GM23338 (cell line): ENCODE measurements at regions not wholly inside any gene's neighbourhood (a gene's known extent, or its start where the extent isn't known, plus 50 kb on each side); places are given as distances from the start of the nearest gene placed in this dataset.

Experiments used
- ATAC-seq: fragments of 200-7000 bp; cut with Tn5 transposase; 3 replicates; pipeline ENCODE4 v1.9.1; 2020
- DNase-seq: peaks from one replicate; pipeline ENCODE4 v3.0.0-alpha.2; 2015; ENCODE audit warnings: low spot score
- H2AFZ ChIP-seq: fragments of 200-600 bp; sonication (generic); 2 replicates; pipeline ENCODE4 v1.8.0; 2016; ENCODE audit warnings: antibody characterized with exemption, mild to moderate bottlenecking, moderate library complexity
- H3F3A ChIP-seq: fragments of 200-600 bp; sonication (generic); replicated peaks from 2 replicates; pipeline ENCODE4 v1.8.0; 2017; ENCODE audit warnings: antibody characterized with exemption, mixed run types, low read depth
- H3K27ac ChIP-seq: fragments of 200-600 bp; sonication (generic); 2 replicates; pipeline ENCODE4 v1.6.1; 2016; ENCODE audit warnings: low read depth
- H3K27me3 ChIP-seq: fragments of 200-600 bp; sonication (generic); 2 replicates; pipeline ENCODE4 v1.8.0; 2016; ENCODE audit warnings: mild to moderate bottlenecking, mixed run types, moderate library complexity; ENCODE audit not compliant: insufficient read depth
- H3K36me3 ChIP-seq: fragments of 200-600 bp; sonication (generic); 2 replicates; pipeline ENCODE4 v1.8.0; 2016; ENCODE audit warnings: mild to moderate bottlenecking; ENCODE audit not compliant: insufficient read depth
- H3K4me1 ChIP-seq: fragments of 200-600 bp; sonication (generic); 2 replicates; pipeline ENCODE4 v1.8.0; 2016; ENCODE audit warnings: mild to moderate bottlenecking, moderate library complexity; ENCODE audit not compliant: insufficient read depth
- H3K4me2 ChIP-seq: fragments of 200-600 bp; sonication (generic); 2 replicates; pipeline ENCODE4 v1.7.1; 2017; ENCODE audit warnings: mixed run types
- H3K4me3 ChIP-seq: fragments of 200-600 bp; sonication (generic); 2 replicates; pipeline ENCODE4 v1.6.1; 2016; ENCODE audit warnings: mixed run types
- H3K79me2 ChIP-seq: fragments of 200-600 bp; sonication (generic); replicated peaks from 2 replicates; pipeline ENCODE4 v1.8.0; 2017; ENCODE audit warnings: mild to moderate bottlenecking; ENCODE audit not compliant: insufficient read depth
- H3K9me2 ChIP-seq: fragments of 200-600 bp; sonication (generic); 2 replicates; pipeline ENCODE4 v1.8.0; 2017; ENCODE audit not compliant: insufficient read depth
- H4K20me1 ChIP-seq: fragments of 200-600 bp; sonication (generic); replicated peaks from 2 replicates; pipeline ENCODE4 v1.8.0; 2017; ENCODE audit warnings: mild to moderate bottlenecking; ENCODE audit not compliant: insufficient read depth
- H3K27ac Mint-ChIP-seq: 2 replicates; pipeline ENCODE4 v1.8.0; 2020; ENCODE audit warnings: inconsistent platforms, mild to moderate bottlenecking, moderate library complexity, mixed read lengths
- H3K27me3 Mint-ChIP-seq: 3 replicates; pipeline ENCODE4 v1.8.0; 2022; ENCODE audit warnings: low read depth, mild to moderate bottlenecking, moderate library complexity, mixed read lengths, inconsistent platforms; ENCODE audit not compliant: insufficient read depth, poor library complexity
- H3K36me3 Mint-ChIP-seq: 3 replicates; pipeline ENCODE4 v1.8.0; 2021; ENCODE audit warnings: low read depth, mild to moderate bottlenecking, inconsistent platforms, moderate library complexity, mixed read lengths
- H3K4me1 Mint-ChIP-seq: 3 replicates; pipeline ENCODE4 v1.8.0; 2020; ENCODE audit warnings: mild to moderate bottlenecking, inconsistent platforms, mixed read lengths
- H3K4me3 Mint-ChIP-seq: 3 replicates; pipeline ENCODE4 v1.8.0; 2021; ENCODE audit warnings: moderate library complexity, mild to moderate bottlenecking, inconsistent platforms, mixed read lengths
- H3K9me3 Mint-ChIP-seq: 3 replicates; pipeline ENCODE4 v1.8.0; 2020; ENCODE audit warnings: moderate library complexity, mild to moderate bottlenecking, inconsistent platforms, mixed read lengths
- CREB1 ChIP-seq: fragments of 250-450 bp; sonication (Bioruptor Pico); IDR thresholded peaks from 2 replicates; pipeline ENCODE4 v1.5.0; 2020; ENCODE audit warnings: low read depth, mild to moderate bottlenecking, moderate library complexity
- CTCF ChIP-seq, 2 experiments: fragments of 200-600 bp in 1 of 2; sonication (generic) in 1 of 2; conservative IDR thresholded peaks; 2 replicates each; pipeline versions ENCODE4 v1.5.1 to v1.6.1; 2016 to 2017; ENCODE audit warnings: antibody characterized with exemption in 2 of 2, low read depth in 2 of 2, mild to moderate bottlenecking in 2 of 2, moderate library complexity in 1 of 2
- EZH2phosphoT487 ChIP-seq: fragments of 200-600 bp; sonication (generic); IDR thresholded peaks from one replicate; pipeline ENCODE4 v1.8.1; 2018; ENCODE audit warnings: antibody characterized with exemption; ENCODE audit not compliant: unreplicated experiment
- JUNB ChIP-seq: IDR thresholded peaks from one replicate; pipeline ENCODE4 v1.6.1; 2016; ENCODE audit warnings: antibody characterized with exemption; ENCODE audit not compliant: unreplicated experiment
- NANOG ChIP-seq: IDR thresholded peaks from 2 replicates; pipeline ENCODE4 v1.6.1; 2016; ENCODE audit warnings: antibody characterized with exemption, borderline replicate concordance
- POLR2AphosphoS5 ChIP-seq: IDR thresholded peaks from 2 replicates; pipeline ENCODE4 v1.6.1; 2016; ENCODE audit warnings: antibody characterized with exemption, low read depth
- STAT1 ChIP-seq: IDR thresholded peaks from one replicate; pipeline ENCODE4 v1.6.1; 2016; ENCODE audit warnings: antibody characterized with exemption; ENCODE audit not compliant: unreplicated experiment
- ZNF114 ChIP-seq: fragments of 250-450 bp; sonication (Bioruptor Pico); IDR thresholded peaks from 2 replicates; pipeline ENCODE4 v1.5.0; 2020; ENCODE audit warnings: mild to moderate bottlenecking, moderate library complexity
- ZNF331 ChIP-seq: fragments of 250-450 bp; sonication (Bioruptor Pico); IDR thresholded peaks from 2 replicates; pipeline ENCODE4 v1.5.0; 2020; ENCODE audit warnings: low read depth, mild to moderate bottlenecking, moderate library complexity
- ZNF462 ChIP-seq: fragments of 250-450 bp; sonication (Bioruptor Pico); IDR thresholded peaks from 2 replicates; pipeline ENCODE4 v1.5.0; 2020; ENCODE audit warnings: mild to moderate bottlenecking, moderate library complexity
- TF ChIP-seq, protein P1 (sequence below): IDR thresholded peaks from one replicate; pipeline ENCODE4 v1.6.1; 2018; ENCODE audit warnings: antibody characterized with exemption; ENCODE audit not compliant: unreplicated experiment

GRCh38 chr2:55118643-55119083 is 68.4 kb upstream of the RTN4 start:
- DNase-seq, result no peak
- Mint-ChIP-seq H3K27ac (no peak overlapping the region), H3K9me3 (no peaks in the 10 kb centered on the region), H3K4me3 (no peak overlapping the region), H3K36me3 (no peaks in the 10 kb centered on the region), H3K4me1 (peaks cover 24% of the 10 kb centered on the region), H3K27me3 (no peaks in the 10 kb centered on the region)
- no peak overlapping the region for H3K4me3 ChIP-seq
- no peaks in the 10 kb centered on the region for H3F3A ChIP-seq
- TF ChIP-seq JUNB (no peak), STAT1 (no peak)
- H3K27me3 ChIP-seq, result no peaks in the 10 kb centered on the region
- peaks cover 10% of the 10 kb centered on the region for H3K4me1 ChIP-seq
- H3K4me2 ChIP-seq, result peak overlapping the region; percentile 51; the same call in 1 of the 2 replicates
- no peaks in the 10 kb centered on the region for H4K20me1 ChIP-seq
- H2AFZ ChIP-seq, result peak overlapping the region; percentile 95
- no peaks in the 10 kb centered on the region for H3K36me3 ChIP-seq
- H3K27ac ChIP-seq, result no peak overlapping the region
- peak; percentile 73 for ATAC-seq
- H3K79me2 ChIP-seq, result no peaks in the 10 kb centered on the region
- H3K9me2 ChIP-seq, result no peaks in the 10 kb centered on the region

- H3K36me3 Mint-ChIP-seq, result no peaks in the 10 kb centered on the region
- no peak overlapping the region for H3K4me2 ChIP-seq
- no peak overlapping the region for H3K4me3 ChIP-seq
- H3K27me3 ChIP-seq, result no peaks in the 10 kb centered on the region
- peaks cover 9% of the 10 kb centered on the region for H3K4me1 ChIP-seq
- H3K79me2 ChIP-seq, result no peaks in the 10 kb centered on the region
- ATAC-seq (no peak), DNase-seq (no peak)
- no peak overlapping the region for H2AFZ ChIP-seq
- no peaks in the 10 kb centered on the region for H3K9me2 ChIP-seq
- H3K36me3 ChIP-seq, result no peaks in the 10 kb centered on the region
- no peak overlapping the region for H3K4me3 Mint-ChIP-seq
- no peak overlapping the region for H3K27ac Mint-ChIP-seq
- H3K4me1 Mint-ChIP-seq, result peaks cover 27% of the 10 kb centered on the region
- H3K27me3 Mint-ChIP-seq, result no peaks in the 10 kb centered on the region
- H3K27ac ChIP-seq, result no peak overlapping the region
- no peaks in the 10 kb centered on the region for H3K9me3 Mint-ChIP-seq
- no peaks in the 10 kb centered on the region for H3F3A ChIP-seq
- H4K20me1 ChIP-seq, result no peaks in the 10 kb centered on the region
- TF ChIP-seq ZNF462 (CRISPR knock-in tag), result no peak
- no peak for TF ChIP-seq JUNB
- no peak for TF ChIP-seq POLR2AphosphoS5
- TF ChIP-seq NANOG, result no peak
- no peak for TF ChIP-seq ZNF331 (CRISPR knock-in tag)
- TF ChIP-seq CREB1, result no peak
- TF ChIP-seq STAT1, result no peak
- no peak for TF ChIP-seq CTCF (conservative IDR thresholded peaks at IDR 0.05; ENCODE audit: low read depth in 2 of 2)
- TF ChIP-seq, protein P1, sequence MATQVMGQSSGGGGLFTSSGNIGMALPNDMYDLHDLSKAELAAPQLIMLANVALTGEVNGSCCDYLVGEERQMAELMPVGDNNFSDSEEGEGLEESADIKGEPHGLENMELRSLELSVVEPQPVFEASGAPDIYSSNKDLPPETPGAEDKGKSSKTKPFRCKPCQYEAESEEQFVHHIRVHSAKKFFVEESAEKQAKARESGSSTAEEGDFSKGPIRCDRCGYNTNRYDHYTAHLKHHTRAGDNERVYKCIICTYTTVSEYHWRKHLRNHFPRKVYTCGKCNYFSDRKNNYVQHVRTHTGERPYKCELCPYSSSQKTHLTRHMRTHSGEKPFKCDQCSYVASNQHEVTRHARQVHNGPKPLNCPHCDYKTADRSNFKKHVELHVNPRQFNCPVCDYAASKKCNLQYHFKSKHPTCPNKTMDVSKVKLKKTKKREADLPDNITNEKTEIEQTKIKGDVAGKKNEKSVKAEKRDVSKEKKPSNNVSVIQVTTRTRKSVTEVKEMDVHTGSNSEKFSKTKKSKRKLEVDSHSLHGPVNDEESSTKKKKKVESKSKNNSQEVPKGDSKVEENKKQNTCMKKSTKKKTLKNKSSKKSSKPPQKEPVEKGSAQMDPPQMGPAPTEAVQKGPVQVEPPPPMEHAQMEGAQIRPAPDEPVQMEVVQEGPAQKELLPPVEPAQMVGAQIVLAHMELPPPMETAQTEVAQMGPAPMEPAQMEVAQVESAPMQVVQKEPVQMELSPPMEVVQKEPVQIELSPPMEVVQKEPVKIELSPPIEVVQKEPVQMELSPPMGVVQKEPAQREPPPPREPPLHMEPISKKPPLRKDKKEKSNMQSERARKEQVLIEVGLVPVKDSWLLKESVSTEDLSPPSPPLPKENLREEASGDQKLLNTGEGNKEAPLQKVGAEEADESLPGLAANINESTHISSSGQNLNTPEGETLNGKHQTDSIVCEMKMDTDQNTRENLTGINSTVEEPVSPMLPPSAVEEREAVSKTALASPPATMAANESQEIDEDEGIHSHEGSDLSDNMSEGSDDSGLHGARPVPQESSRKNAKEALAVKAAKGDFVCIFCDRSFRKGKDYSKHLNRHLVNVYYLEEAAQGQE, result no peak
- TF ChIP-seq EZH2phosphoT487, result no peak
- TF ChIP-seq ZNF114 (CRISPR knock-in tag), result no peak
These were observed 66.7 kb upstream of the RTN4 start for GRCh38 chr2:55116966-55117365.
